Loucy (cell line): ENCODE measurements at regions not wholly inside any gene's neighbourhood (a gene's known extent, or its start where the extent isn't known, plus 50 kb on each side); places are given as distances from the start of the nearest gene placed in this dataset.

ENCODE experiments used
- H2AFZ ChIP-seq: fragments of 200-600 bp; sonication (generic); 2 replicates; pipeline ENCODE4 v1.6.0; 2016; ENCODE audit warnings: antibody characterized with exemption, mild to moderate bottlenecking, low read length, moderate library complexity
- H3F3A ChIP-seq: fragments of 200-600 bp; 2 replicates; pipeline ENCODE4 v1.6.0; 2016; ENCODE audit warnings: antibody characterized with exemption, low read depth, mild to moderate bottlenecking
- H3K27me3 ChIP-seq: fragments of 200-600 bp; sonication (generic); 2 replicates; pipeline ENCODE4 v1.6.1; 2014; ENCODE audit warnings: low read length, mild to moderate bottlenecking; ENCODE audit not compliant: insufficient read depth, poor library complexity, severe bottlenecking
- H3K36me3 ChIP-seq: fragments of 200-600 bp; sonication (generic); 2 replicates; pipeline ENCODE4 v1.6.1; 2016; ENCODE audit warnings: low read length; ENCODE audit not compliant: insufficient read depth
- H3K4me1 ChIP-seq: fragments of 200-600 bp; sonication (generic); 2 replicates; pipeline ENCODE4 v1.5.1; 2014; ENCODE audit warnings: low read length, mild to moderate bottlenecking; ENCODE audit not compliant: insufficient read depth, poor library complexity, severe bottlenecking
- H3K4me2 ChIP-seq: fragments of 200-600 bp; sonication (generic); 2 replicates; pipeline ENCODE4 v1.6.0; 2014; ENCODE audit warnings: antibody characterized with exemption, low read length, low read depth, mild to moderate bottlenecking; ENCODE audit not compliant: poor library complexity, severe bottlenecking
- H3K4me3 ChIP-seq: fragments of 200-600 bp; sonication (generic); 2 replicates; pipeline ENCODE4 v1.5.1; 2014; ENCODE audit warnings: low read length, mild to moderate bottlenecking, mixed read lengths; ENCODE audit not compliant: poor library complexity, severe bottlenecking
- H3K79me2 ChIP-seq: fragments of 200-600 bp; sonication (generic); 2 replicates; pipeline ENCODE4 v1.6.1; 2014; ENCODE audit warnings: low read length; ENCODE audit not compliant: insufficient read depth
- H3K9ac ChIP-seq: fragments of 200-600 bp; sonication (generic); 2 replicates; pipeline ENCODE4 v1.6.0; 2014; ENCODE audit warnings: mild to moderate bottlenecking, low read depth, low read length, moderate library complexity; ENCODE audit not compliant: poor library complexity, severe bottlenecking
- H3K9me2 ChIP-seq: fragments of 200-600 bp; sonication (generic); replicated peaks from 2 replicates; pipeline ENCODE4 v1.6.1; 2016; ENCODE audit warnings: low read depth, low read length, mixed read lengths
- H3K9me3 ChIP-seq: fragments of 200-600 bp; sonication (generic); 2 replicates; pipeline ENCODE4 v1.6.1; 2014; ENCODE audit warnings: mild to moderate bottlenecking, antibody characterized with exemption, low read length, low read depth; ENCODE audit not compliant: insufficient read depth
- H4K20me1 ChIP-seq: fragments of 200-600 bp; sonication (generic); 2 replicates; pipeline ENCODE4 v1.6.0; 2014; ENCODE audit warnings: antibody characterized with exemption, low read length, mild to moderate bottlenecking; ENCODE audit not compliant: insufficient read depth, poor library complexity, severe bottlenecking
- EZH2phosphoT487 ChIP-seq: fragments of 200-600 bp; IDR thresholded peaks from 2 replicates; pipeline ENCODE4 v1.6.1; 2018; ENCODE audit warnings: antibody characterized with exemption, mild to moderate bottlenecking, moderate library complexity, borderline replicate concordance
- TF ChIP-seq, protein P1 (sequence below): fragments of 200-600 bp; sonication (generic); conservative IDR thresholded peaks from 2 replicates; pipeline ENCODE4 v1.5.1; 2014; ENCODE audit warnings: mild to moderate bottlenecking, antibody characterized with exemption, low read length

DNA sequence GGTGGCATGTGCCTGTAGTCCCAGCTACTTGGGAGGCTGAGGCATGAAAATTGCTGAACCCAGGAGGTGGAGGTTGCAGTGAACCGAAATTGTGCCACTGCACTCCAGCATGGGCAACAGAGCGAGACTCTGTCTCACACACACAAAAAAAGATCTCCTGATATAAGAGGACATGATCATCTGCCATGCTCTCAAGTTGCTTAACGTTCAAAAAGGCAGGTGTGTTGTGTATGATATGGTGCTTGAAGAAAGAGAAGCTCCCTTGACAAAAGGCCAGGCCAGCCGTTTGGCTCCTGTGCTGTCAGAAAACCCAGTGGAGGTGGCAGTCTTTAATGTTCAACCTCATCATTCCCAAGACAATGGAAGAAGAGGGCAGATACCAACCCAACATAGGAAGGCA lies 117.3 kb upstream of the PLET1 start:
- H3K79me2 ChIP-seq: no peaks in the 10 kb centered on the region
- H3K9ac ChIP-seq: no peak overlapping the region
- H3K27me3 ChIP-seq: no peaks in the 10 kb centered on the region
- H2AFZ ChIP-seq: no peak overlapping the region
- TF ChIP-seq EZH2phosphoT487: no peak
- TF ChIP-seq, protein P1, sequence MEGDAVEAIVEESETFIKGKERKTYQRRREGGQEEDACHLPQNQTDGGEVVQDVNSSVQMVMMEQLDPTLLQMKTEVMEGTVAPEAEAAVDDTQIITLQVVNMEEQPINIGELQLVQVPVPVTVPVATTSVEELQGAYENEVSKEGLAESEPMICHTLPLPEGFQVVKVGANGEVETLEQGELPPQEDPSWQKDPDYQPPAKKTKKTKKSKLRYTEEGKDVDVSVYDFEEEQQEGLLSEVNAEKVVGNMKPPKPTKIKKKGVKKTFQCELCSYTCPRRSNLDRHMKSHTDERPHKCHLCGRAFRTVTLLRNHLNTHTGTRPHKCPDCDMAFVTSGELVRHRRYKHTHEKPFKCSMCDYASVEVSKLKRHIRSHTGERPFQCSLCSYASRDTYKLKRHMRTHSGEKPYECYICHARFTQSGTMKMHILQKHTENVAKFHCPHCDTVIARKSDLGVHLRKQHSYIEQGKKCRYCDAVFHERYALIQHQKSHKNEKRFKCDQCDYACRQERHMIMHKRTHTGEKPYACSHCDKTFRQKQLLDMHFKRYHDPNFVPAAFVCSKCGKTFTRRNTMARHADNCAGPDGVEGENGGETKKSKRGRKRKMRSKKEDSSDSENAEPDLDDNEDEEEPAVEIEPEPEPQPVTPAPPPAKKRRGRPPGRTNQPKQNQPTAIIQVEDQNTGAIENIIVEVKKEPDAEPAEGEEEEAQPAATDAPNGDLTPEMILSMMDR: no peak
- H4K20me1 ChIP-seq: no peaks in the 10 kb centered on the region
- no peaks in the 10 kb centered on the region for H3K9me3 ChIP-seq
- H3K4me3 ChIP-seq: no peak overlapping the region
- H3K9me2 ChIP-seq: no peaks in the 10 kb centered on the region
- H3K4me2 ChIP-seq: no peak overlapping the region
- no peaks in the 10 kb centered on the region for H3K4me1 ChIP-seq
- H3F3A ChIP-seq: no peaks in the 10 kb centered on the region
- no peaks in the 10 kb centered on the region for H3K36me3 ChIP-seq

DNA sequence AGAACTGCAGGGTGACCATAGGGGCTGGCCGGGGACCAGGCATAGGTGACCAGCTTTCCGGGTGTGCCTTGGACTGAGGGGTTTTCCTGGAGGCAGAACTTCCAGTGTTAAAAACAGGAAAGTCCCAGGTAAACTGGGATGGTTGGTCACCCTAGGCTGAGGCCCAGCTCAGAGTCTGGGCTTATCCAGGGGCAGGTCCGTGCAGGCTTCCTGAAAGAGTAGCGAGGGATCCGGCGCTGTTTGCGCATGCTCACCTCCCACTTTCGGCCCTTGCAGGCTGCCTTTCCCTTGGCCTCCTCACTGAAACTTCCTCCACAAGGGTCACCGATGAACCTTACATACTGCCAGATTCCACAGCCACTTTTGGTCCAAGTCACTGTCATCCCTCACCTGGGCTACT lies 119.8 kb upstream of the PLET1 start:
- H3K79me2 ChIP-seq: no peaks in the 10 kb centered on the region
- H3F3A ChIP-seq: no peaks in the 10 kb centered on the region
- H2AFZ ChIP-seq: no peak overlapping the region
- H3K4me3 ChIP-seq: no peak overlapping the region
- no peaks in the 10 kb centered on the region for H3K36me3 ChIP-seq
- H3K9me2 ChIP-seq: no peaks in the 10 kb centered on the region
- TF ChIP-seq, protein P1: no peak
- no peak for TF ChIP-seq EZH2phosphoT487
- no peaks in the 10 kb centered on the region for H3K9me3 ChIP-seq
- H3K27me3 ChIP-seq: no peaks in the 10 kb centered on the region
- no peak overlapping the region for H3K9ac ChIP-seq
- H3K4me2 ChIP-seq: no peak overlapping the region
- no peaks in the 10 kb centered on the region for H3K4me1 ChIP-seq
- H4K20me1 ChIP-seq: no peaks in the 10 kb centered on the region

DNA sequence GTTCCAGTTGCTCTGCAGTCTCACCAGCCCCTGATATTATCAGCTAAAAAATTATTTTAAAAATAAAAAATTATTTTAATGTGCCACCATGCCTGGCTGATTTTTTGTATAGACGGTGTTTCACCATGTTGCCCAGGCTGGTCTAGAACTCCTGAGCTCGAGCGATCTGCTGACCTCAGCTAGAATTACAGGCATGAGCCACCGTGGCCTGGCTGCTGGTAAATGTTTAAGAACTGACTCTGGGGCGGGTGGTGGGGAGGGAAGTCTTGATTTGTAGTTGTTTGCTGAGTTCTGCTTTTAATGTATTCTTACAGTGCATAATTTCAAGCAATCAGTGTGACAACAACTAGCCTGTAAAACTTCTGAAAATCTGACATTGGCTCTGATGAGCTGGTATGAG lies 120.9 kb upstream of the PLET1 start:
- no peak overlapping the region for H3K4me2 ChIP-seq
- no peaks in the 10 kb centered on the region for H3K36me3 ChIP-seq
- H2AFZ ChIP-seq: no peak overlapping the region
- no peaks in the 10 kb centered on the region for H3K4me1 ChIP-seq
- H3K9ac ChIP-seq: no peak overlapping the region
- no peaks in the 10 kb centered on the region for H3K9me2 ChIP-seq
- no peaks in the 10 kb centered on the region for H3K9me3 ChIP-seq
- H4K20me1 ChIP-seq: no peaks in the 10 kb centered on the region
- no peak overlapping the region for H3K4me3 ChIP-seq
- H3F3A ChIP-seq: no peaks in the 10 kb centered on the region
- TF ChIP-seq, protein P1: no peak
- no peak for TF ChIP-seq EZH2phosphoT487
- no peaks in the 10 kb centered on the region for H3K27me3 ChIP-seq
- no peaks in the 10 kb centered on the region for H3K79me2 ChIP-seq
